Activated CD8-positive, alpha-beta T cell treated with anti-CD3 and anti-CD28 coated beads for 36 hours (primary cell): ENCODE measurements at regions not wholly inside any gene's neighbourhood (a gene's known extent, or its start where the extent isn't known, plus 50 kb on each side); places are given as distances from the start of the nearest gene placed in this dataset.

Source experiments
- ATAC-seq: fragments of 200-7000 bp; cut with Tn5 transposase; one replicate; pipeline ENCODE4 v1.10.0; 2021; ENCODE audit warnings: mild to moderate bottlenecking, moderate library complexity
- CTCF ChIA-PET: fragments of 350-600 bp; sonication (Branson Sonifier 250); formaldehyde crosslinking; loops from one replicate; lab custom pipeline; 2021; ENCODE audit warnings: antibody characterized with exemption; lab: Charles Lee
- POLR2A ChIA-PET: fragments of 350-600 bp; sonication (Branson Sonifier 250); formaldehyde crosslinking; loops from one replicate; lab custom pipeline; 2021; ENCODE audit warnings: antibody characterized with exemption; lab: Charles Lee
- DNase-seq: peaks from one replicate; pipeline ENCODE4 v3.0.0-alpha.2; 2020
- H3K27ac Mint-ChIP-seq: one replicate; pipeline ENCODE4 v1.8.0; 2021; ENCODE audit warnings: mild to moderate bottlenecking, mixed read lengths
- H3K27me3 Mint-ChIP-seq: one replicate; pipeline ENCODE4 v1.8.0; 2021; ENCODE audit warnings: mixed read lengths
- H3K36me3 Mint-ChIP-seq: one replicate; pipeline ENCODE4 v1.8.0; 2021; ENCODE audit warnings: low read depth, mixed read lengths
- H3K4me1 Mint-ChIP-seq: one replicate; pipeline ENCODE4 v1.8.0; 2021; ENCODE audit warnings: low read depth, mixed read lengths
- H3K4me3 Mint-ChIP-seq: one replicate; pipeline ENCODE4 v1.8.0; 2021; ENCODE audit warnings: mild to moderate bottlenecking, moderate library complexity, mixed read lengths
- H3K9me3 Mint-ChIP-seq: one replicate; pipeline ENCODE4 v1.8.0; 2021; ENCODE audit warnings: mixed read lengths
- CTCF ChIP-seq: fragments of 200-600 bp; IDR thresholded peaks from one replicate; pipeline ENCODE4 v1.8.0; 2022; ENCODE audit warnings: antibody characterized with exemption, mild to moderate bottlenecking
- intact Hi-C: fragments of 100-400 bp; cut with micrococcal nuclease; formaldehyde crosslinking; loops from one replicate; pipeline ENCODE4 v1.10.0; 2022

- intact Hi-C loops = no loop called here
- Mint-ChIP-seq H3K36me3 (no peaks in the 10 kb centered on the region), H3K9me3 (peaks cover 10% of the 10 kb centered on the region), H3K4me1 (no peaks in the 10 kb centered on the region), H3K27me3 (no peaks in the 10 kb centered on the region), H3K4me3 (no peak overlapping the region), H3K27ac (no peak overlapping the region)
- CTCF ChIA-PET = no interaction called here
- POLR2A ChIA-PET = no interaction called here
- TF ChIP-seq CTCF = no peak
- DNase-seq = no peak
- ATAC-seq = no peak
These were observed 340.5 kb downstream of the FSCB start for GRCh38 chr14:44166611-44167010.

- H3K4me1 Mint-ChIP-seq = no peaks in the 10 kb centered on the region
- H3K36me3 Mint-ChIP-seq = no peaks in the 10 kb centered on the region
- H3K27me3 Mint-ChIP-seq = no peaks in the 10 kb centered on the region
- no peak overlapping the region for H3K27ac Mint-ChIP-seq
- intact Hi-C loops = no loop called here
- H3K4me3 Mint-ChIP-seq = no peak overlapping the region
- no peak for ATAC-seq
- H3K9me3 Mint-ChIP-seq = peaks cover 12% of the 10 kb centered on the region
- DNase-seq = no peak
- no peak for TF ChIP-seq CTCF
- ChIA-PET CTCF (no interaction called here), POLR2A (no interaction called here)
These were observed 341.1 kb downstream of the FSCB start for GRCh38 chr14:44165936-44166335.

- H3K36me3 Mint-ChIP-seq = no peaks in the 10 kb centered on the region
- no peak for TF ChIP-seq CTCF
- CTCF ChIA-PET = no interaction called here
- DNase-seq (no peak), ATAC-seq (no peak)
- H3K4me1 Mint-ChIP-seq = no peaks in the 10 kb centered on the region
- POLR2A ChIA-PET = no interaction called here
- intact Hi-C loops = no loop called here
- H3K27me3 Mint-ChIP-seq = no peaks in the 10 kb centered on the region
- no peak overlapping the region for H3K4me3 Mint-ChIP-seq
- H3K27ac Mint-ChIP-seq = no peak overlapping the region
- peaks cover 12% of the 10 kb centered on the region for H3K9me3 Mint-ChIP-seq
These were observed 341.8 kb downstream of the FSCB start for GRCh38 chr14:44165286-44165685.

- no peak for ATAC-seq
These were observed 343.1 kb downstream of the FSCB start for GRCh38 chr14:44163946-44164345.

DNA sequence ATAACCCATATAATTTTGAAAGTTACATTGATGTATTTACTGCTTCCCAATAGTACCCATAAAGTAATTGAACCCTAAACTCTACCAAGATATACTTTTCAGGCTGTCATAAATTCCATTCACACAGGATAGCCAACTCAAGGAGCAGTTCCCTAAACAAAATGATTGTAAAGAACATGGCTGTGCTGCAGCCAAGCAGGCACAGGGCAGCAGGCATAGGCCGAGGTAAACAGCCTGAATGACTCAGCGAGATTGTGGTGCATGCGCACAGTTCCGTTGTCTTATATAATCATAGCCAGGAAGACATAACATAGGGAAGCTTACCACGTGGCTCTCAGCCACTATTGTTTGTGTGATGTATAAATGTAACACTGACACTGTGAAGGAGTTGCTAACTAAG lies 344.9 kb downstream of the FSCB start:
- DNase-seq (no peak), ATAC-seq (no peak)
- H3K4me1 Mint-ChIP-seq = no peaks in the 10 kb centered on the region
- H3K4me3 Mint-ChIP-seq = no peak overlapping the region
- intact Hi-C loops = no loop called here
- no peaks in the 10 kb centered on the region for H3K27me3 Mint-ChIP-seq
- H3K36me3 Mint-ChIP-seq = no peaks in the 10 kb centered on the region
- no peak overlapping the region for H3K27ac Mint-ChIP-seq
- peaks cover 10% of the 10 kb centered on the region for H3K9me3 Mint-ChIP-seq
- TF ChIP-seq CTCF = no peak
- ChIA-PET CTCF (no interaction called here), POLR2A (no interaction called here)

More at GRCh38 chr14:44163946-44164345, 343.1 kb downstream of the FSCB start:
- Mint-ChIP-seq H3K4me3 (no peak overlapping the region), H3K27ac (no peak overlapping the region), H3K36me3 (no peaks in the 10 kb centered on the region), H3K27me3 (no peaks in the 10 kb centered on the region), H3K4me1 (no peaks in the 10 kb centered on the region), H3K9me3 (peaks cover 12% of the 10 kb centered on the region)
- intact Hi-C loops = no loop called here
- CTCF ChIA-PET = no interaction called here
- TF ChIP-seq CTCF = no peak
- POLR2A ChIA-PET = no interaction called here
- no peak for DNase-seq
